GM23248 (cell line): ENCODE measurements at regions not wholly inside any gene's neighbourhood (a gene's known extent, or its start where the extent isn't known, plus 50 kb on each side); places are given as distances from the start of the nearest gene placed in this dataset.

ENCODE experiments used
- EZH2 ChIP-seq: fragments of 200-600 bp; sonication (generic); IDR thresholded peaks from 2 replicates; pipeline ENCODE4 v1.6.1; 2018; ENCODE audit warnings: antibody characterized with exemption, mild to moderate bottlenecking; ENCODE audit not compliant: insufficient read depth, poor library complexity, severe bottlenecking
- EZH2phosphoT487 ChIP-seq: fragments of 200-600 bp; sonication (generic); IDR thresholded peaks from 2 replicates; pipeline ENCODE4 v1.6.1; 2018; ENCODE audit warnings: antibody characterized with exemption, moderate library complexity, mild to moderate bottlenecking, low read depth; ENCODE audit not compliant: insufficient read depth

DNA sequence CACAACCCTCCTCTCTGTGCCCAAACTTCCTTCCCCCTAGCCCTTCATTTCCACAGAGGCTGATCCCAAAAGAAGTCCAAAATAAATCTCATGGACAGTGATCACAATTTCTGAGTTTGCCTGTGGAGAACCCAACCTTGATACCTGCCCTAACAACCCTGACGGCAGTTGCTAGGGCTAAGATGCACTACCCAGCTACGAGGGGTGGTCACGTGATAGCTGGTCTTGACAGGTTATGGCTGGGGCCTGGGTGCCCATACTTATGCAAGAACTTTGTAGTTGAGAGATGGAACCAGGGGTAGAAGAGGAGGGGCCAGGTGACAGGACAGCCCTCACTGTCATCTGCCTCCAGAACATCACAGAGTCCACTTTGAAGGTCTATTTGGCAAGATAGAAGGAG lies 147.9 kb downstream of the AKAIN1 start:
- TF ChIP-seq EZH2 = no peak
- no peak for TF ChIP-seq EZH2phosphoT487
